Trophoblast cell (in vitro differentiated cells and primary cell): ENCODE measurements at regions not wholly inside any gene's neighbourhood (a gene's known extent, or its start where the extent isn't known, plus 50 kb on each side); places are given as distances from the start of the nearest gene placed in this dataset.

Source experiments
- DNase-seq, 2 donors: peaks; one replicate each; pipeline ENCODE4 v3.0.0-alpha.2; 2016
- H2AFZ ChIP-seq: 2 replicates; pipeline ENCODE4 v1.6.1; 2013; ENCODE audit warnings: low read length, moderate library complexity, mild to moderate bottlenecking; ENCODE audit not compliant: insufficient read depth, poor library complexity
- H2AK5ac ChIP-seq: 2 replicates; pipeline ENCODE4 v1.6.1; 2013; ENCODE audit warnings: mild to moderate bottlenecking, low read length
- H2BK120ac ChIP-seq: 2 replicates; pipeline ENCODE4 v1.6.1; 2013; ENCODE audit warnings: low read length, mild to moderate bottlenecking, moderate library complexity; ENCODE audit not compliant: insufficient read depth, poor library complexity
- H2BK12ac ChIP-seq: 2 replicates; pipeline ENCODE4 v1.6.1; 2013; ENCODE audit warnings: mild to moderate bottlenecking, low read length, moderate library complexity
- H2BK5ac ChIP-seq: 2 replicates; pipeline ENCODE4 v1.6.1; 2013; ENCODE audit warnings: low read length, low read depth, moderate library complexity, mild to moderate bottlenecking; ENCODE audit not compliant: poor library complexity
- H3K14ac ChIP-seq: 2 replicates; pipeline ENCODE4 v1.6.1; 2013; ENCODE audit warnings: mild to moderate bottlenecking, low read length
- H3K18ac ChIP-seq: 2 replicates; pipeline ENCODE4 v1.6.1; 2013; ENCODE audit warnings: mild to moderate bottlenecking, low read length
- H3K23ac ChIP-seq: 2 replicates; pipeline ENCODE4 v1.6.1; 2013; ENCODE audit warnings: low read length
- H3K27ac ChIP-seq: 2 replicates; pipeline ENCODE4 v1.5.1; 2013; ENCODE audit warnings: low read depth, mild to moderate bottlenecking, inconsistent platforms, low read length, moderate library complexity
- H3K27me3 ChIP-seq: 2 replicates; pipeline ENCODE4 v1.6.1; 2013; ENCODE audit warnings: inconsistent platforms, mild to moderate bottlenecking, low read length, moderate library complexity; ENCODE audit not compliant: insufficient read depth
- H3K36me3 ChIP-seq, 2 experiments: 1 replicate in 1 of 2; 2 replicates in 1 of 2; pipeline ENCODE4 v1.6.1; 2013; ENCODE audit warnings: low read length in 2 of 2, mild to moderate bottlenecking in 2 of 2, moderate library complexity in 1 of 2; ENCODE audit not compliant: insufficient read depth in 2 of 2, control insufficient read depth in 1 of 2
- H3K4ac ChIP-seq: 2 replicates; pipeline ENCODE4 v1.6.1; 2013; ENCODE audit warnings: low read depth, mild to moderate bottlenecking, low read length, moderate library complexity
- H3K4me1 ChIP-seq, 2 experiments: 1 replicate in 1 of 2; 2 replicates in 1 of 2; pipeline ENCODE4 v1.6.1; 2013; ENCODE audit warnings: low read length in 2 of 2, mild to moderate bottlenecking in 2 of 2, moderate library complexity in 1 of 2; ENCODE audit not compliant: insufficient read depth in 2 of 2, control insufficient read depth in 1 of 2
- H3K4me2 ChIP-seq: 2 replicates; pipeline ENCODE4 v1.6.1; 2013; ENCODE audit warnings: inconsistent platforms, mild to moderate bottlenecking, low read length, moderate library complexity
- H3K4me3 ChIP-seq: 2 replicates; pipeline ENCODE4 v1.5.1; 2013; ENCODE audit warnings: mild to moderate bottlenecking, low read depth, low read length, inconsistent platforms
- H3K79me1 ChIP-seq: one replicate; pipeline ENCODE4 v1.6.1; 2013; ENCODE audit warnings: low read length
- H3K79me2 ChIP-seq: 2 replicates; pipeline ENCODE4 v1.6.1; 2013; ENCODE audit warnings: low read length, mild to moderate bottlenecking; ENCODE audit not compliant: control insufficient read depth, insufficient read depth, poor library complexity
- H3K9ac ChIP-seq: 2 replicates; pipeline ENCODE4 v1.6.1; 2013; ENCODE audit warnings: mild to moderate bottlenecking, low read length
- H3K9me3 ChIP-seq: 2 replicates; pipeline ENCODE4 v1.6.1; 2013; ENCODE audit warnings: low read depth, mild to moderate bottlenecking, control low read depth, inconsistent platforms, low read length; ENCODE audit not compliant: insufficient read depth
- H4K12ac ChIP-seq: 2 replicates; pipeline ENCODE4 v1.6.1; 2013; ENCODE audit warnings: low read depth, mild to moderate bottlenecking, low read length, moderate library complexity
- H4K8ac ChIP-seq: 2 replicates; pipeline ENCODE4 v1.6.1; 2013; ENCODE audit warnings: low read depth, mild to moderate bottlenecking, low read length, moderate library complexity
- H4K91ac ChIP-seq: one replicate; pipeline ENCODE4 v1.6.1; 2013; ENCODE audit warnings: low read depth, mild to moderate bottlenecking, low read length, moderate library complexity
- WGBS: extraction: QIAGEN DNeasy Blood & Tissue Kit; methylation state at CpG from one replicate; pipeline ENCODE4 v1.1.7; 2013; ENCODE audit warnings: missing lambda C conversion rate; ENCODE audit not compliant: insufficient read length, insufficient coverage; ENCODE audit errors: extremely low coverage; 5-methylcytosine and 5-hydroxymethylcytosine counted together

DNA sequence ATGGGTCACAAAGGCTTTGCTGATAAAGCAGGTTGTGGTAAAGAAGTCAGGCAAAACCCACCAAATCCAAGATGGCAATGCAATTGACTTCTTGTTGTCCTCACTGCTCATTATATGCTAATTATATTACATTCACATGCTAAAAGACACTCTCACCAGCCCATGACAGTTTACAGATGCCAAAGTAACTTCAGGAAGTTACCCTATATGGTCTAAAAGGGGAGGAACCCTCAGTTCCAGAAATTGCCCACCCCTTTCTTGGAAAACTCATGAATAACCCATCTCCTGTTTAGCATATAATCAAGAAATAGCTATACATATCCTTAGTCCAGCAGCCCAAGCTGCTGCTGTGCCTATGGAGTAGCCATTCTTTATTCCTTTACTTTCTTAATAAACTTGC, 501.1 kb downstream of the MEI4 start:
- no peak overlapping the region for H3K14ac ChIP-seq
- H2BK12ac ChIP-seq, result no peak overlapping the region
- H4K8ac ChIP-seq, result no peak overlapping the region
- no peak overlapping the region for H3K4me2 ChIP-seq
- H3K23ac ChIP-seq, result no peak overlapping the region
- no peaks in the 10 kb centered on the region for H3K79me2 ChIP-seq
- H3K4me1 ChIP-seq, result no peaks in the 10 kb centered on the region
- H3K9ac ChIP-seq, result no peak overlapping the region
- no peak overlapping the region for H4K12ac ChIP-seq
- no peak overlapping the region for H3K4ac ChIP-seq
- no peak overlapping the region for H2AK5ac ChIP-seq
- no peaks in the 10 kb centered on the region for H3K36me3 ChIP-seq
- H3K18ac ChIP-seq, result no peak overlapping the region
- no peaks in the 10 kb centered on the region for H3K9me3 ChIP-seq
- no peak overlapping the region for H2BK5ac ChIP-seq
- no peak overlapping the region for H2AFZ ChIP-seq
- no peak overlapping the region for H3K4me3 ChIP-seq
- no peak overlapping the region for H3K27ac ChIP-seq
- H3K79me1 ChIP-seq, result no peaks in the 10 kb centered on the region
- DNase-seq, result no peak
- H3K27me3 ChIP-seq, result no peaks in the 10 kb centered on the region
- H4K91ac ChIP-seq, result no peak overlapping the region
- no peak overlapping the region for H2BK120ac ChIP-seq

DNA sequence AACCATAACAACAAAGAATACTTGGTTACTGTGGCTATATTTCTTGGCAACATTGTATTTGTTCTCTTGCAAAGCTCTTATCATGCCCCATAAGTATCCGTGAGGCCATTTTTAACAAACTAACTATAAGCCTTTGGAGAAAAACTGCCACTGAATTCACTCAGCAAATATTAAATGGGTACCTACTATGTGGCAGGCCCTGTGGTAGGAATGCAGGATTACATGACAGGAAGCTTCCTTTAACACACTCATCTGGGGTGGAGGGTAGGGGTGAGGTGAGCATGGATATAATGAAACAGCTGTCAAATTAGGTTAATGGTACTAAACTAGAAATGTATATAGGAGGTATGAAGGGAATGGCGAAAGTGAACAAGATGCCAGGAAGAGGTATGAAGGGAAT, 504.8 kb downstream of the MEI4 start:
- no peak overlapping the region for H4K12ac ChIP-seq
- H3K27me3 ChIP-seq, result no peaks in the 10 kb centered on the region
- H3K4me1 ChIP-seq, result no peaks in the 10 kb centered on the region
- H3K9ac ChIP-seq, result no peak overlapping the region
- H4K91ac ChIP-seq, result no peak overlapping the region
- no peak overlapping the region for H2AFZ ChIP-seq
- H3K4ac ChIP-seq, result no peak overlapping the region
- no peaks in the 10 kb centered on the region for H3K36me3 ChIP-seq
- H2BK120ac ChIP-seq, result no peak overlapping the region
- no peak overlapping the region for H3K27ac ChIP-seq
- WGBS, result no CpG with 5 or more reads among the region's 2 CpGs
- no peak for DNase-seq
- no peak overlapping the region for H2AK5ac ChIP-seq
- no peaks in the 10 kb centered on the region for H3K79me2 ChIP-seq
- H3K23ac ChIP-seq, result no peak overlapping the region
- H3K79me1 ChIP-seq, result no peaks in the 10 kb centered on the region
- no peak overlapping the region for H2BK5ac ChIP-seq
- no peak overlapping the region for H3K4me2 ChIP-seq
- H3K9me3 ChIP-seq, result no peaks in the 10 kb centered on the region
- H3K18ac ChIP-seq, result no peak overlapping the region
- no peak overlapping the region for H2BK12ac ChIP-seq
- no peak overlapping the region for H3K4me3 ChIP-seq
- H4K8ac ChIP-seq, result no peak overlapping the region
- H3K14ac ChIP-seq, result no peak overlapping the region

DNA sequence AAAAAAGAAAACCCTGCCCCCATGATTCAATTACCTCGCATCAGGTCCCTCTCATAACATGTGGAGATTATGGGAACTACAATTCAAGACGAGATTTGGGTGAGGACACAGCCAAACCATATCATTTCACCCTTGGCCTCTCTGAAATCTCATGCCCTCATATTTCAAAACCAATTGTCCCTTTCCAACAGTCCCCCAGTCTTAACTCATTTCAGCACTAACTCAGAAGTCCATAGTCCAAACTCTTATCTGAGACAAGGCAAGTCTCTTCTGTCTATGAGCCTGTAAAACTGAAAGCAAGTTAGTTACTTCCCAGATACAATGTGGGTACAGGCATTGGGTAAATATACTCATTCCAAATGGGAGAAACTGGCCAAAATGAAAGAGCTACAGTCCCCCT, 536.1 kb downstream of the MEI4 start:
- no peak for DNase-seq
- WGBS, result no CpG with 5 or more reads among the region's 2 CpGs
- Histone ChIP-seq H2AK5ac (no peak overlapping the region), H4K91ac (no peak overlapping the region), H2BK5ac (no peak overlapping the region), H3K18ac (no peak overlapping the region), H3K79me2 (no peaks in the 10 kb centered on the region), H3K4me1 (no peaks in the 10 kb centered on the region), H3K4me3 (no peak overlapping the region), H4K12ac (no peak overlapping the region), H3K79me1 (no peaks in the 10 kb centered on the region), H3K36me3 (no peaks in the 10 kb centered on the region), H2BK120ac (no peak overlapping the region), H3K23ac (no peak overlapping the region), H3K14ac (no peak overlapping the region), H3K9ac (no peak overlapping the region), H3K9me3 (peaks cover 6% of the 10 kb centered on the region), H3K27me3 (no peaks in the 10 kb centered on the region), H2BK12ac (no peak overlapping the region), H3K4ac (no peak overlapping the region), H4K8ac (no peak overlapping the region), H3K27ac (no peak overlapping the region), H3K4me2 (no peak overlapping the region), H2AFZ (no peak overlapping the region)

DNA sequence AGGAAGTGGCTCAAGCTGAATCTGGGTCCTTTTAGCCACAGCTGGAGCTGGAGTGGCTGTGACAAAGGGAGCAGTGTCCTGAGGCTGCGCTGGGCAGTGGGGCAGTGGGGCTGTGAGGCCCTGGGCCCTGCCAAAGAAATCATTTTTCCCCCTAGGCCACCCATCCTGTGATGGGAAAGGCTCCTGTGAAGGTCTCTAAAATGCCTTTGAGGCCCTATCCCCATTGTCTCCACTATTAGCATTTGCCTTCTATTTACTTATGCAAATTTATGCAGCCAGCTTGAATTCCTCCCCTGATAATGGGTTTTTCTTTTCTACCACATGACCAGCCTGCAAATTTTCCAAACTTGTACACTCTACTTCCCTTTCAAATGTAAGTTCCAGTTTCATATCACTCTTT, 539.2 kb downstream of the MEI4 start:
- no peaks in the 10 kb centered on the region for H3K27me3 ChIP-seq
- no peak overlapping the region for H3K18ac ChIP-seq
- H2AK5ac ChIP-seq, result no peak overlapping the region
- no peaks in the 10 kb centered on the region for H3K79me1 ChIP-seq
- no peak overlapping the region for H2BK5ac ChIP-seq
- no peak overlapping the region for H2BK120ac ChIP-seq
- no peaks in the 10 kb centered on the region for H3K79me2 ChIP-seq
- no peak overlapping the region for H3K4me2 ChIP-seq
- no peak overlapping the region for H4K8ac ChIP-seq
- no peak overlapping the region for H3K14ac ChIP-seq
- no peak overlapping the region for H3K9ac ChIP-seq
- H3K4me3 ChIP-seq, result no peak overlapping the region
- no peaks in the 10 kb centered on the region for H3K4me1 ChIP-seq
- no peak overlapping the region for H4K12ac ChIP-seq
- H2BK12ac ChIP-seq, result no peak overlapping the region
- H4K91ac ChIP-seq, result no peak overlapping the region
- DNase-seq, result no peak
- no peak overlapping the region for H3K23ac ChIP-seq
- no peaks in the 10 kb centered on the region for H3K36me3 ChIP-seq
- H3K4ac ChIP-seq, result no peak overlapping the region
- H3K27ac ChIP-seq, result no peak overlapping the region
- no peak overlapping the region for H2AFZ ChIP-seq
- peaks cover 6% of the 10 kb centered on the region for H3K9me3 ChIP-seq
- no CpG with 5 or more reads among the region's 1 CpG for WGBS

DNA sequence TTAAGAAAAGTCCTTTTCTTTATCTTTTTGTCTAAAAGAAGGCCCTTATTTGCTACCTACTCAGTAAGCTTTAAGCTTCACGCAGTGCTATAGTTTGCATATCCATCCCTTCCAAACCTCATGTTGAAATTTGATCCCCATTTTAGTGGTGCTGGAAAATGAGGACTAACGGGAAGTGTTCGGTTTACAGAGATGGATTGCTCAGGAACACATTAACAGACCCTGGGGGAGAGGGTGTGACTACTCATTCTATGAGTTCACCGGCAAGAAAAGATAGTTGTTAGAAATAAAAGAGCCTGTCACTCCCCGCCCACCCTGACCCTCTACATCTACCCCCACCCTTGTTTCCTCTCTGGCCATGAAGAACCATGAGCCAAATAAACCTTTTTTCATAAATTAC, 546.2 kb downstream of the MEI4 start:
- Histone ChIP-seq H3K4me2 (no peak overlapping the region), H2BK12ac (no peak overlapping the region), H3K27me3 (no peaks in the 10 kb centered on the region), H3K79me2 (no peaks in the 10 kb centered on the region), H2BK120ac (no peak overlapping the region), H3K36me3 (no peaks in the 10 kb centered on the region), H3K27ac (no peak overlapping the region), H3K9me3 (no peaks in the 10 kb centered on the region), H3K79me1 (no peaks in the 10 kb centered on the region), H4K8ac (no peak overlapping the region), H2AK5ac (no peak overlapping the region), H4K91ac (no peak overlapping the region), H4K12ac (no peak overlapping the region), H3K4me1 (no peaks in the 10 kb centered on the region), H2BK5ac (no peak overlapping the region), H3K4ac (no peak overlapping the region), H3K4me3 (no peak overlapping the region), H3K14ac (no peak overlapping the region), H3K23ac (no peak overlapping the region), H2AFZ (no peak overlapping the region), H3K9ac (no peak overlapping the region), H3K18ac (no peak overlapping the region)
- no peak for DNase-seq
- no CpG with 5 or more reads among the region's 5 CpGs for WGBS
